ENCODE measurements at regions not wholly inside any gene's neighbourhood (a gene's known extent, or its start where the extent isn't known, plus 50 kb on each side); places are given as distances from the start of the nearest gene placed in this dataset.

- Histone ChIP-seq H2BK15ac (ENCODE audit: low read length) (no peak overlapping the region), H2AFZ (ENCODE audit: low read length) (peak overlapping the region; percentile 42), H2BK12ac (ENCODE audit: low read length) (no peak overlapping the region), H3K27me3 (ENCODE audit: control insufficient read depth in 3 of 3, insufficient read depth in 3 of 3, low read depth in 1 of 3, low read length in 3 of 3) (no peaks in the 10 kb centered on the region), H3K9me3 (replicated peaks in 1 of 2; ENCODE audit: control insufficient read depth in 2 of 2, insufficient read depth in 1 of 2, low read depth in 1 of 2, low read length in 2 of 2) (peaks cover 0 to 3% of the 10 kb centered on the region in 2 donors), H3K9ac (ENCODE audit: low read depth, low read length, poor library complexity) (no peak overlapping the region), H3K23ac (ENCODE audit: low read depth, low read length, poor library complexity) (no peak overlapping the region), H3K27ac (replicated peaks; ENCODE audit: low read length) (no peak overlapping the region), H3K4me3 (ENCODE audit: low read length in 2 of 2) (no peak overlapping the region), H3K4me2 (ENCODE audit: insufficient read depth, low read length, poor library complexity, severe bottlenecking) (no peak overlapping the region), H4K8ac (ENCODE audit: low read depth, low read length) (no peak overlapping the region), H4K91ac (ENCODE audit: low read depth, low read length, poor library complexity) (no peak overlapping the region), H3K18ac (ENCODE audit: low read length) (no peak overlapping the region), H3K4ac (ENCODE audit: low read length) (no peak overlapping the region), H3K4me1 (ENCODE audit: control insufficient read depth in 2 of 2, insufficient read depth in 1 of 2, low read depth in 1 of 2, low read length in 2 of 2) (peaks cover 5 to 21% of the 10 kb centered on the region in 2 donors), H3K36me3 (replicated peaks in 1 of 2; ENCODE audit: control insufficient read depth in 2 of 2, insufficient read depth in 2 of 2, low read length in 2 of 2) (no peaks in the 10 kb centered on the region), H2AK5ac (ENCODE audit: low read depth, low read length) (no peak overlapping the region), H3K79me1 (ENCODE audit: low read depth, low read length) (no peaks in the 10 kb centered on the region), H2BK5ac (ENCODE audit: low read length) (no peak overlapping the region), H2BK120ac (ENCODE audit: low read depth, low read length) (no peak overlapping the region), H3K14ac (ENCODE audit: low read length) (no peak overlapping the region)
- no peak for DNase-seq (ENCODE audit: low spot score)
- WGBS, 2 donors (ENCODE audit: extremely low coverage in 2 of 2, insufficient read length in 2 of 2, insufficient replicate concordance in 1 of 2): no CpG with 5 or more reads among the region's 6 CpGs
Measured at GRCh38 chr16:51524555-51525373, 373.7 kb upstream of the SALL1 start.

GRCh38 chr16:51524070-51524469 is 373.0 kb upstream of the SALL1 start:
- Histone ChIP-seq H3K9me3 (replicated peaks in 1 of 2; ENCODE audit: control insufficient read depth in 2 of 2, insufficient read depth in 1 of 2, low read depth in 1 of 2, low read length in 2 of 2) (peaks cover 0 to 3% of the 10 kb centered on the region in 2 donors), H3K14ac (ENCODE audit: low read length) (no peak overlapping the region), H2BK15ac (ENCODE audit: low read length) (no peak overlapping the region), H3K27me3 (ENCODE audit: control insufficient read depth in 3 of 3, insufficient read depth in 3 of 3, low read depth in 1 of 3, low read length in 3 of 3) (no peaks in the 10 kb centered on the region), H3K4ac (ENCODE audit: low read length) (no peak overlapping the region), H2AK5ac (ENCODE audit: low read depth, low read length) (no peak overlapping the region), H2BK120ac (ENCODE audit: low read depth, low read length) (no peak overlapping the region), H3K23ac (ENCODE audit: low read depth, low read length, poor library complexity) (no peak overlapping the region), H3K4me2 (ENCODE audit: insufficient read depth, low read length, poor library complexity, severe bottlenecking) (no peak overlapping the region), H4K91ac (ENCODE audit: low read depth, low read length, poor library complexity) (no peak overlapping the region), H3K36me3 (replicated peaks in 1 of 2; ENCODE audit: control insufficient read depth in 2 of 2, insufficient read depth in 2 of 2, low read length in 2 of 2) (no peaks in the 10 kb centered on the region), H3K4me1 (ENCODE audit: control insufficient read depth in 2 of 2, insufficient read depth in 1 of 2, low read depth in 1 of 2, low read length in 2 of 2) (peaks cover 5 to 21% of the 10 kb centered on the region in 2 donors), H3K27ac (replicated peaks; ENCODE audit: low read length) (peak overlapping the region; percentile 29), H3K9ac (ENCODE audit: low read depth, low read length, poor library complexity) (no peak overlapping the region), H2BK5ac (ENCODE audit: low read length) (no peak overlapping the region), H2BK12ac (ENCODE audit: low read length) (no peak overlapping the region), H3K4me3 (ENCODE audit: low read length in 2 of 2) (no peak overlapping the region), H3K79me1 (ENCODE audit: low read depth, low read length) (no peaks in the 10 kb centered on the region), H3K18ac (ENCODE audit: low read length) (no peak overlapping the region), H2AFZ (ENCODE audit: low read length) (no peak overlapping the region), H4K8ac (ENCODE audit: low read depth, low read length) (no peak overlapping the region)
- WGBS, 2 donors (ENCODE audit: extremely low coverage in 2 of 2, insufficient read length in 2 of 2, insufficient replicate concordance in 1 of 2): no CpG with 5 or more reads among the region's 4 CpGs
- no peak for DNase-seq (ENCODE audit: low spot score)

GRCh38 chr16:51523400-51523799 is 372.3 kb upstream of the SALL1 start:
- Histone ChIP-seq H2AK5ac (ENCODE audit: low read depth, low read length) (no peak overlapping the region), H3K9ac (ENCODE audit: low read depth, low read length, poor library complexity) (no peak overlapping the region), H4K91ac (ENCODE audit: low read depth, low read length, poor library complexity) (no peak overlapping the region), H3K18ac (ENCODE audit: low read length) (no peak overlapping the region), H2AFZ (ENCODE audit: low read length) (no peak overlapping the region), H3K27ac (replicated peaks; ENCODE audit: low read length) (peak overlapping the region; percentile 29), H3K79me1 (ENCODE audit: low read depth, low read length) (no peaks in the 10 kb centered on the region), H3K36me3 (replicated peaks in 1 of 2; ENCODE audit: control insufficient read depth in 2 of 2, insufficient read depth in 2 of 2, low read length in 2 of 2) (no peaks in the 10 kb centered on the region), H2BK5ac (ENCODE audit: low read length) (no peak overlapping the region), H3K9me3 (replicated peaks in 1 of 2; ENCODE audit: control insufficient read depth in 2 of 2, insufficient read depth in 1 of 2, low read depth in 1 of 2, low read length in 2 of 2) (peaks cover 0 to 2% of the 10 kb centered on the region in 2 donors), H3K27me3 (ENCODE audit: control insufficient read depth in 3 of 3, insufficient read depth in 3 of 3, low read depth in 1 of 3, low read length in 3 of 3) (no peaks in the 10 kb centered on the region), H3K4me3 (ENCODE audit: low read length in 2 of 2) (no peak overlapping the region), H3K14ac (ENCODE audit: low read length) (no peak overlapping the region), H3K4ac (ENCODE audit: low read length) (no peak overlapping the region), H3K23ac (ENCODE audit: low read depth, low read length, poor library complexity) (no peak overlapping the region), H4K8ac (ENCODE audit: low read depth, low read length) (no peak overlapping the region), H3K4me1 (ENCODE audit: control insufficient read depth in 2 of 2, insufficient read depth in 1 of 2, low read depth in 1 of 2, low read length in 2 of 2) (peaks cover 5 to 21% of the 10 kb centered on the region in 2 donors), H2BK15ac (ENCODE audit: low read length) (no peak overlapping the region), H2BK12ac (ENCODE audit: low read length) (no peak overlapping the region), H2BK120ac (ENCODE audit: low read depth, low read length) (no peak overlapping the region), H3K4me2 (ENCODE audit: insufficient read depth, low read length, poor library complexity, severe bottlenecking) (no peak overlapping the region)
- WGBS, 2 donors (ENCODE audit: extremely low coverage in 2 of 2, insufficient read length in 2 of 2, insufficient replicate concordance in 1 of 2): no CpG with 5 or more reads among the region's 3 CpGs
- DNase-seq (ENCODE audit: low spot score): no peak

- no peaks in the 10 kb centered on the region for H3K36me3 ChIP-seq (replicated peaks in 1 of 2; ENCODE audit: control insufficient read depth in 2 of 2, insufficient read depth in 2 of 2, low read length in 2 of 2)
- no peak overlapping the region for H3K4me3 ChIP-seq (ENCODE audit: low read length in 2 of 2)
- H2AFZ ChIP-seq (ENCODE audit: low read length): no peak overlapping the region
- H3K4ac ChIP-seq (ENCODE audit: low read length): no peak overlapping the region
- no peak overlapping the region for H2AK5ac ChIP-seq (ENCODE audit: low read depth, low read length)
- no peak overlapping the region for H3K4me2 ChIP-seq (ENCODE audit: insufficient read depth, low read length, poor library complexity, severe bottlenecking)
- H3K27ac ChIP-seq (replicated peaks; ENCODE audit: low read length): peak overlapping the region; percentile 5
- H3K27me3 ChIP-seq (ENCODE audit: control insufficient read depth in 3 of 3, insufficient read depth in 3 of 3, low read depth in 1 of 3, low read length in 3 of 3): no peaks in the 10 kb centered on the region
- H3K23ac ChIP-seq (ENCODE audit: low read depth, low read length, poor library complexity): no peak overlapping the region
- no peak overlapping the region for H3K18ac ChIP-seq (ENCODE audit: low read length)
- no peak overlapping the region for H2BK120ac ChIP-seq (ENCODE audit: low read depth, low read length)
- H2BK15ac ChIP-seq (ENCODE audit: low read length): no peak overlapping the region
- H3K79me1 ChIP-seq (ENCODE audit: low read depth, low read length): no peaks in the 10 kb centered on the region
- H4K8ac ChIP-seq (ENCODE audit: low read depth, low read length): no peak overlapping the region
- peaks cover 0 to 1% of the 10 kb centered on the region in 2 donors for H3K9me3 ChIP-seq (replicated peaks in 1 of 2; ENCODE audit: control insufficient read depth in 2 of 2, insufficient read depth in 1 of 2, low read depth in 1 of 2, low read length in 2 of 2)
- H3K9ac ChIP-seq (ENCODE audit: low read depth, low read length, poor library complexity): no peak overlapping the region
- no peak overlapping the region for H2BK12ac ChIP-seq (ENCODE audit: low read length)
- H4K91ac ChIP-seq (ENCODE audit: low read depth, low read length, poor library complexity): no peak overlapping the region
- no peak for DNase-seq (ENCODE audit: low spot score)
- no peak overlapping the region for H2BK5ac ChIP-seq (ENCODE audit: low read length)
- H3K4me1 ChIP-seq (ENCODE audit: control insufficient read depth in 2 of 2, insufficient read depth in 1 of 2, low read depth in 1 of 2, low read length in 2 of 2): peaks cover 5 to 21% of the 10 kb centered on the region in 2 donors
- H3K14ac ChIP-seq (ENCODE audit: low read length): no peak overlapping the region
Measured at GRCh38 chr16:51522902-51523301, 371.8 kb upstream of the SALL1 start.

Measured in neuronal stem cell (in vitro differentiated cells).